ENCODE measurements at regions not wholly inside any gene's neighbourhood (a gene's known extent, or its start where the extent isn't known, plus 50 kb on each side); places are given as distances from the start of the nearest gene placed in this dataset.

GRCh38 chr6:148041546-148041945 lies 301.1 kb upstream of the SASH1 start:
- Histone ChIP-seq H3K23ac (ENCODE audit: low read depth, low read length) (no peak overlapping the region), H3K4me3 (ENCODE audit: insufficient read depth, low read depth, low read length) (no peak overlapping the region), H2AK9ac (replicated peaks; ENCODE audit: low read depth, low read length, poor library complexity) (no peak overlapping the region), H3K79me1 (ENCODE audit: low read depth in 1 of 2, low read length in 2 of 2) (no peaks in the 10 kb centered on the region), H3K9ac (ENCODE audit: low read depth, low read length) (no peak overlapping the region), H4K5ac (ENCODE audit: low read depth, low read length) (no peak overlapping the region), H3K4me1 (ENCODE audit: control insufficient read depth, insufficient read depth, low read length) (peaks cover 7% of the 10 kb centered on the region; the same call in 1 of the 2 replicates), H3K27ac (ENCODE audit: insufficient read depth, low read length) (no peak overlapping the region), H3K18ac (ENCODE audit: low read depth, low read length) (no peak overlapping the region), H2BK120ac (ENCODE audit: low read depth, low read length) (no peak overlapping the region), H3K14ac (replicated peaks; ENCODE audit: low read depth, low read length) (no peak overlapping the region), H4K91ac (ENCODE audit: insufficient read depth, low read depth, low read length) (no peak overlapping the region), H3K9me1 (ENCODE audit: insufficient read depth, low read length) (no peaks in the 10 kb centered on the region), H2BK15ac (ENCODE audit: low read depth, low read length) (no peak overlapping the region), H2AFZ (replicated peaks; ENCODE audit: low read length, poor library complexity) (no peak overlapping the region), H3K9me3 (ENCODE audit: control insufficient read depth, insufficient read depth, low read length) (no peaks in the 10 kb centered on the region), H2BK20ac (ENCODE audit: low read depth, low read length) (no peak overlapping the region), H2BK5ac (ENCODE audit: low read depth, low read length, poor library complexity, severe bottlenecking) (no peak overlapping the region), H3K4ac (ENCODE audit: low read depth, low read length) (no peak overlapping the region), H3K4me2 (ENCODE audit: low read depth, low read length) (no peak overlapping the region), H4K8ac (ENCODE audit: low read depth in 2 of 2, low read length in 2 of 2) (no peak overlapping the region), H3K56ac (ENCODE audit: extremely low read depth, insufficient read depth, low read length) (no peak overlapping the region), H3K27me3 (ENCODE audit: control insufficient read depth, insufficient read depth, low read length) (no peaks in the 10 kb centered on the region), H4K20me1 (ENCODE audit: insufficient read depth, low read length) (no peaks in the 10 kb centered on the region), H3K36me3 (ENCODE audit: control insufficient read depth, insufficient read depth, low read length) (no peaks in the 10 kb centered on the region), H2AK5ac (ENCODE audit: low read depth, low read length) (no peak overlapping the region)
- ATAC-seq (ENCODE audit: low read depth) (no peak), DNase-seq (no peak)
- no TSS peak for BruUV-seq (replicated peaks)
- intact Hi-C loops (cut with micrococcal nuclease), result loop anchor here (5.0 kb wide), 1 partner anchor 204 kb away; no protein-coding TSS in a partner anchor
- in situ Hi-C loops (cut with MboI; ENCODE audit: low sequenced_read_pairs), result no loop called here
- WGBS, 2 experiments (ENCODE audit: extremely low coverage in 2 of 2, insufficient read length in 1 of 2), result no CpG with 5 or more reads among the region's 4 CpGs
- TF ChIP-seq ELK1 (IDR thresholded peaks at IDR 0.05; ENCODE audit: borderline replicate concordance, low read depth, low read length), result no peak
- TF ChIP-seq RAD21 (IDR thresholded peaks at IDR 0.05; ENCODE audit: low read length), result no peak
- no peak for TF ChIP-seq SMC3 (IDR thresholded peaks at IDR 0.05; ENCODE audit: low read depth, low read length)
- no peak for TF ChIP-seq RFX5 (IDR thresholded peaks at IDR 0.05; ENCODE audit: low read depth, low read length)
- no peak for TF ChIP-seq RCOR1 (IDR thresholded peaks at IDR 0.05; ENCODE audit: insufficient replicate concordance, low read length)
- TF ChIP-seq MXI1 (IDR thresholded peaks at IDR 0.05; ENCODE audit: borderline replicate concordance, low read depth, low read length), result no peak
- no peak for TF ChIP-seq FOS (IDR thresholded peaks at IDR 0.05; ENCODE audit: low read depth, low read length)
- TF ChIP-seq MAFK (IDR thresholded peaks at IDR 0.05; ENCODE audit: low read depth, low read length), result no peak
- TF ChIP-seq CEBPB (IDR thresholded peaks at IDR 0.05; ENCODE audit: low read depth, low read length), result no peak
- TF ChIP-seq CHD1 (IDR thresholded peaks at IDR 0.05; ENCODE audit: low read depth, low read length), result no peak
- CTCF ChIA-PET, result no interaction called here
- POLR2A ChIA-PET (ENCODE audit: unreplicated experiment), result no interaction called here
- dilution Hi-C loops (cut with HindIII; ENCODE audit: low sequenced_read_pairs, unreplicated experiment), result no loop called here

All from IMR-90 (cell line).